HG03460 (cell line): ENCODE measurements at regions not wholly inside any gene's neighbourhood (a gene's known extent, or its start where the extent isn't known, plus 50 kb on each side); places are given as distances from the start of the nearest gene placed in this dataset.
A peak's percentile ranks its signal among the peaks of the same experiment; 100 is the strongest.
"Not testable (repeated sequence)": the region's sequence is repeated elsewhere in the genome, so short reads cannot be mapped to it uniquely, and the experiment has no call there.

Source experiments
- ATAC-seq: cut with Tn5 transposase; IDR thresholded peaks from one replicate; pipeline ENCODE4 v1.9.1; 2021; ENCODE audit not compliant: unreplicated experiment

GRCh38 chr5:124521461-124522230 is 224.8 kb downstream of the ZNF608 start:
- no peak for ATAC-seq

- ATAC-seq, result peak; percentile 86
Observed at GRCh38 chr5:124519396-124519795, 227.0 kb downstream of the ZNF608 start.

DNA sequence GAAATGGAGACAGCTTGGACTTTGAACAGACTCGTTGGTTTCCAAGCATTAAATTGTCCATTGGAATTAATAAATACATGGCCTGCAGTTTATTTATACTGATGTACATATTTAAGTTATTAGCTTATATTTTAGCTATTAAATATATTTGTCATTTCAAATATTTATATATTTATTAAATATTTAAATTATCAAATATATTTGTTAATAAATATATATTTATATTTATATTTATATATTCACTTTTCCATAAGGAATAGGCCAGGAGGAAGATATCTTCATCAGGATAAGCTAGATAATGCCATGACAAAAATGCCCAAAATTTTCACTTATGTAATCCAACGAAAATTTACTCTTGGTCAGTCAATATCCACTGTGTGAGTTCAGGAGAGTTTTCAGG is 229.9 kb downstream of the ZNF608 start:
- no peak for ATAC-seq

DNA sequence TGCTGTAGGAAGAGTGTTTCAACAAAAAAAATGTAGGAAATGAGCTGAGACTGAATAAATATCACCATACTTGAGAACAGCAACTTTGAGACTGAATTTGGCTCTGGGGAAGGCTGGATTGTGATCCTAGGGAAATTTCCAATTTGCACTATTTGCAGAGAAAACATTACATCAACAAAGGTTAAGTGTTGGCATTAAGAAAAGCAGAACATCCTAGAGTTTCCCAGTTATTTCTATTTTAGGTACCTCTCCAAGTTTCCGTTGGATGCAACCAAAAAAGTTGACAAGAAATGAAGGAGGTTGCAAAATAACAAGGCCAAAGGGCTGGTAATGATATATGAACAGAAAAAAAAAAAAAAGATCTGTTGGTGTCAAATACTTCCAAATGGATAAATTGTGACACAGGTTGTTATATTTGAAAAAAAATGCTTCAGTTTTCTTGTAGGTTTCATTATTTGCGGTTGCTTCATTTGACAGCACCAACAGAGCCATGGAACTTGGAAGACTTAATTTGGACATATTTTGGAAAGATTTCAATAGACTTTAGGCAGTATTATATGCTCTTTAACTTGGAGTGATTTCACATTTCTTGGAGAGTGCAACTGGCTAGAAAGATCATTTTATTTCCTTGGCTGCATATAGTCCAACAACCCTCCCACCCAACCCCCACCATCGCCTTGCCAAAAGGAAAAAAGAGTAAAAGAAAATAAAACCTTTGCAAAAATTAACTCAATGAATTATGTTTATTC is 230.8 kb downstream of the ZNF608 start:
- no peak for ATAC-seq

- no peak for ATAC-seq
Observed at GRCh38 chr5:124514956-124515355, 231.5 kb downstream of the ZNF608 start.

DNA sequence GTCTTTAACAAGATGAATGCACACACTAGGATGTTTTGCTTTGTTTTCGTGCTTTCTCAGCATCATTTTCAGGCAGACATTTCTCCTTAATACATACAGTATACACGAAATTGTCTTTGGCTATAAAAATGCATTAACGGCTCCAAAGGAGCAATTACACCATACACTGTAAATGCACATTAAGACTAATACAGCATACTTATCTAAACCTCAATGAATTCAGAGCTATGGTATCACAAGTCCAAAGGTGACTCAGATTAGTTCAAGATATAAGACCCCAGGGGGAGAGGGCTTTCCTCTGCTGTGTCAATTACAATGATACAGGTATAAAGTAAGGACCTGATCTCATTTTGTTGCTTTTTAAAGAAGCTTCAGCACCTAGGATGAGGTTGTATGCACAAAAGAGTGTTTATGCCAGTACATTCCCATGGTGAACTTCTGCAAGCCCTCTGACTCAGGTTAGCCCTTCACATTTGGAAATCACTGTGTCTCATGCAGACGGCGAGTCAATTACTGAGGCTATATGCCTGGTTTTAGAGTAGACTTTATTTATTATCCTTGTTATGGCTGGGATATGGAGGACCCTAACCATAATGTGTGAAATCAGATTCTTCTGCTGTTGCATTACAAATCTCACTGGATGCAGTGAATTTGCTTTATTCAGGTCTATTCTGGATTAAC is 233.3 kb downstream of the ZNF608 start:
- ATAC-seq, result no peak

GRCh38 chr5:124512236-124512635 is 234.2 kb downstream of the ZNF608 start:
- ATAC-seq, result no peak

DNA sequence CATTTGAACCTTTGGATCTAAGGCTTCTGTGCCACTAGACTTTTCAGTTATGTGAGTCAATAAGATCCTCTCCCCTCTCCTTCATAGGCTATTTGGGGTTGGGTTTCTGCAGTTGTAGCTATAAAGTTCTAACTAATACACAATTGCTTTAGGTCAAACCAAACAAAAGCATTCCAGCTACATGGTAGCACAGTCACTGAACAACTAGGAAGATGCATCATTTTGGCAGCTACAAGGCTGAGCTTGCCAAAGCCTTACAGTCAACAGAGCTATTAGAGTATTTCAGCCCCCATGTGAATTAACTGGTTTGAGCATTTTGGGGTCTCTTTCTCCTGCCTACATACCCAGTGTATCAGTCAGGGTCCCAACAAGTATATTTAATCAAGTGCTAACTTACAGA is 234.6 kb downstream of the ZNF608 start:
- ATAC-seq, result no peak

- no peak for ATAC-seq
Observed at GRCh38 chr5:124507688-124508087, 238.8 kb downstream of the ZNF608 start.

DNA sequence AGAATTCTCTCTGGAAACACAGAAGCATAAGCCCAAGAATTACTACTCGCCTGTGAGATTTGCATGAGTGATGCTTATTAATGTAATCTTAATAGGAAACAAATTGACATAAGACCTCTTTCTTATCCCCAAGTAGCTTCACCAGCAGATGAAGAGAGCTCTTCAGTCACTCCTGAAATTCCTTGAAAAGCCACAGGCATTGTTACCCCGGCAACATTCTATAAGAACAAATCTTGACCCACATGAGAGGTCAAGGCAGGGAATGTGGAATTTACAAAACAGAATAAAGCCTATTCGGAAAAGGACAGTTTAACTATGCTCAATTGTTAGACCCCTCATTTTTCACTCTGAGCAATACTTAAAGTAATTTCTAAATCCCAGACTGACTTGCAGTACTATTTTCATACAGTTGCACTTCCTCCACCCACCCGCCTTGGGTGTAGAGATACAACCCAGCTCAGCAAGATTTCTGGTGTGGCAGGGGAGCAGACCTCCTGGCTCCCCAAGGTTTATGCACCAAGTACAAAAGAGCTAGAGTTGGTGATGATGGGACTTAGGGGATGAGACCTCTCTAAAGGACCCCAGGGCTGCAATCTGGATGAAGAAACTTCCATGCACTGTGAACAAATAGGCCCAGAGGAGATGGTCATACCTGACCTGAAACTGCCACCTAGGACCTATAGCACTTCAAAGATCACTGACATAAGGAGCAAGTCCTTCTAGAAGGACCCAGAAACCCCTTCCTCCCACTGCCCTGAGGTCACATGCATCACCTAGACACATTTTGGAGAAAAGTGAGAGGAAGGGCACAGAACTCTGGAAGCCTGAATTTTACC is 242.1 kb downstream of the ZNF608 start:
- peak; percentile 93 for ATAC-seq

- no peak for ATAC-seq
Observed at GRCh38 chr5:124502551-124502950, 243.9 kb downstream of the ZNF608 start.

DNA sequence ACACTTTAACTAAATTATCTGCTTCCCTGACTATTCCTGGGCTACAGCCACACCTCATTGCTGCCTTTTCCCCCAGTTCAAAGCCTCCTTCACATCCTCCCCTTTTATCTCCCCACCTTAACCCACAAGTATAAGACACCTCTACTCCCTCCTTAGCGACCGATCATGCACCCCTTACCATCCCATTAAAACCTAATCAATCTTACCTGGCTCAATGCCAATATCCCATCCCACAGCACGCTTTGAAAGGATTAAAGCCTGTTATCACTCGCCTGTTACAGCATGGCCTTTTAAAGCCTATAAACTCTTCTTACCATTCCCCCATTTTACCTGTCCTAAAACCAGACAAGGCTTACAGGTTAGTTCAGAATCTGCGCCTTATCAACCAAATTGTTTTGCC is 246.6 kb downstream of the ZNF608 start:
- not testable (repeated sequence) for ATAC-seq

- not testable (repeated sequence) for ATAC-seq
Observed at GRCh38 chr5:124496968-124497367, 249.5 kb downstream of the ZNF608 start.

GRCh38 chr5:124494540-124495116 is 251.8 kb downstream of the ZNF608 start:
- ATAC-seq, result no peak

GRCh38 chr5:124492444-124493224 is 253.8 kb downstream of the ZNF608 start:
- ATAC-seq, result no peak

DNA sequence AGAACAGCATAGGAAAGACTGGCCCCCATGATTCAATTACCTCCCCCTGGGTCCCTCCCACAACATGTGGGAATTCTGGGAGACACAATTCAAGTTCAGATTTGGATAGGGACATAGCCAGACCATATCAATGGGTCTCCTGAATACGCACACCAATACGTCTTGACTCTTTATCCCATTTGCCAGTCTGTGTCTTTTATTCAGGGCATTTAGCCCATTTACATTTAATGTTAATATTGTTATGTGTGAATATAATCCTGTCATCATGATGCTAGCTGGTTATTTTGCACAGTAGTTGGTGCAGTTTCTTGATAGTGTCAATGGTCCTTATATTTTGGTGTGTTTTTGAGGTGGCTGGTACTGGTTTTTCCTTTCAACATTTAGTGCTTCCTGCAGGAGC is 256.1 kb downstream of the ZNF608 start:
- ATAC-seq, result not testable (repeated sequence)

DNA sequence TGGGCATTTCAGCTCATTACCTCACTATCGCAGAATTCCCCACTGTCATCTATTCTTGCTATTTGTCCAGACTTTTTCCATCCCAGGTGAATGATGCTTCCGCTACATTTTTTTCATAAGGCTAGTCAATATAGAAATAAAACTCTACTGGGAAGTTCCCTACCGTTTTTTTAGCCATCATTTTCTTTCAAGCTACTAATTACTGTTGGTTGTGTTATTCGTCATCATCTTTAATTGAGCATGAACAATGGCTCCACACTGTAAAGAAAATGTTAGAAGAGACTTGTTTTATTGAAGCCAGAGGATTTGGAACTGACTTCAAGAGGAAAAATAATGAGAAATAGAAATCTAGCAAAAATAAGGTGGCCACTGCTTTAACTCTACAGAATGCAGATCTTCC is 265.0 kb downstream of the ZNF608 start:
- ATAC-seq, result no peak

- no peak for ATAC-seq
Observed at GRCh38 chr5:124480964-124481363, 265.5 kb downstream of the ZNF608 start.

DNA sequence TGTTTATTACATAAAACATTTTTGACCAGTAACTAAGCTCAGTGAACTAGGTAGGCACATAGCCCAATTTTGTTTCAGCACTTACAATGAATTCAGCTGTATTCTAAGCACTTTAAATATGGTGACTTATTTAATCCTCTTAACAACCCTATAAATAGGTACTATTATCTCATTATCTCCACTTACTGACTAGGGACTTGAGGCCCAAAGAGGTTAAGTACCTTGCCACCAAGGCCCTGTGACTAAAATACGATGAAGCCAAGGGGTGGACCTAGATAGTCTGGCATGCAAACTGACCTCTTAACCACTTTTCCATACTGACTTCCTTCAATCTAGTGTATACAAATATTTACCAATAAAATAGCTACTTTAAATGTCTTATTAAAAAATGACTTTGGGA is 266.4 kb downstream of the ZNF608 start:
- no peak for ATAC-seq

GRCh38 chr5:124478264-124478663 is 268.2 kb downstream of the ZNF608 start:
- no peak for ATAC-seq
